ENCODE measurements at regions not wholly inside any gene's neighbourhood (a gene's known extent, or its start where the extent isn't known, plus 50 kb on each side); places are given as distances from the start of the nearest gene placed in this dataset.

DNA sequence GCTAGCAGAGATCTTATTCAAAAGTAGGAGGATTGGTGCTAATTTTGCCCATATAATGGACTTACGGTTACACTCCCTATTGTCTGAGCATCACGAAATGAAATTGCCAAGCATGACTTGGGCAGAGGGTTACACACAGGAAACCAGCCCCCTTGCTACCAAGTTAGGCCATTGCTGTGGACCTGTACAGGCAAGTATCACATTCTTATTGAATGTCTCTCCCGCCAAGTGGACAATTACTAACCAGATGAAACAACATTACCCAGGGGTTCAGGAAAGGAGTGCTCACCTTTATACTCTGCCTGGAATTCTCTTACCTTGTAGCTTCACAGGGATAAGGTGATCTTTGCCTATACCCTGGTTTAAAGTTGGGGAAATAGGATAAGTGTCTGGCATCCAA is 70.6 kb upstream of the TOX3 start:
- Histone ChIP-seq H3K36me3 (ENCODE audit: control insufficient read depth in 1 of 2, insufficient read depth in 2 of 2, low read length in 2 of 2) (no peaks in the 10 kb centered on the region), H3K4me3 (ENCODE audit: low read depth in 1 of 2, low read length in 2 of 2) (no peak overlapping the region), H3K27me3 (ENCODE audit: low read depth, low read length) (no peaks in the 10 kb centered on the region), H3K9me3 (ENCODE audit: control insufficient read depth in 1 of 2, low read length in 2 of 2) (no peaks in the 10 kb centered on the region), H3K27ac (ENCODE audit: low read length) (no peak overlapping the region), H3K4me1 (ENCODE audit: control insufficient read depth in 1 of 2, insufficient read depth in 2 of 2, low read length in 2 of 2) (no peaks in the 10 kb centered on the region)

DNA sequence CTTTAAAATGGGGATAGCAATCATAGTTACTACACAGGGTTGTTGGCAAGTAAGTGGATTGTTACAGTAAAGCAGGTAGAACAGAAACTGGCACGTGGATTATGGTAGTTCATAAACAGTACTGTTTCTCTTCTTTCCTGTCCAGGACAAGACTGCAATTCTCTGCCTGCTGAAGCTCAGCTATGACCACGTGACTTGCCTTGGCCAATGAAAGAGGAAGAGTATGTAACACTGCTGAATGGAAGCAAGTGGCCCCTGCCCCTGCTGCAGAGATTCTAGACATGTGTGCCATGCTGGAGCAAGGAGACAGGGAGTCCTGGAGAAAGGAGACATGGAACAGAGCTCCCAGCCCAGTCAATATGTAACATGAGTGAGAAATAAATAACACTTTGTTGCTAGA is 66.6 kb upstream of the TOX3 start:
- Histone ChIP-seq H3K9me3 (ENCODE audit: control insufficient read depth in 1 of 2, low read length in 2 of 2) (no peaks in the 10 kb centered on the region), H3K4me3 (ENCODE audit: low read depth in 1 of 2, low read length in 2 of 2) (no peak overlapping the region), H3K36me3 (ENCODE audit: control insufficient read depth in 1 of 2, insufficient read depth in 2 of 2, low read length in 2 of 2) (no peaks in the 10 kb centered on the region), H3K4me1 (ENCODE audit: control insufficient read depth in 1 of 2, insufficient read depth in 2 of 2, low read length in 2 of 2) (no peaks in the 10 kb centered on the region), H3K27me3 (ENCODE audit: low read depth, low read length) (no peaks in the 10 kb centered on the region), H3K27ac (ENCODE audit: low read length) (no peak overlapping the region)

DNA sequence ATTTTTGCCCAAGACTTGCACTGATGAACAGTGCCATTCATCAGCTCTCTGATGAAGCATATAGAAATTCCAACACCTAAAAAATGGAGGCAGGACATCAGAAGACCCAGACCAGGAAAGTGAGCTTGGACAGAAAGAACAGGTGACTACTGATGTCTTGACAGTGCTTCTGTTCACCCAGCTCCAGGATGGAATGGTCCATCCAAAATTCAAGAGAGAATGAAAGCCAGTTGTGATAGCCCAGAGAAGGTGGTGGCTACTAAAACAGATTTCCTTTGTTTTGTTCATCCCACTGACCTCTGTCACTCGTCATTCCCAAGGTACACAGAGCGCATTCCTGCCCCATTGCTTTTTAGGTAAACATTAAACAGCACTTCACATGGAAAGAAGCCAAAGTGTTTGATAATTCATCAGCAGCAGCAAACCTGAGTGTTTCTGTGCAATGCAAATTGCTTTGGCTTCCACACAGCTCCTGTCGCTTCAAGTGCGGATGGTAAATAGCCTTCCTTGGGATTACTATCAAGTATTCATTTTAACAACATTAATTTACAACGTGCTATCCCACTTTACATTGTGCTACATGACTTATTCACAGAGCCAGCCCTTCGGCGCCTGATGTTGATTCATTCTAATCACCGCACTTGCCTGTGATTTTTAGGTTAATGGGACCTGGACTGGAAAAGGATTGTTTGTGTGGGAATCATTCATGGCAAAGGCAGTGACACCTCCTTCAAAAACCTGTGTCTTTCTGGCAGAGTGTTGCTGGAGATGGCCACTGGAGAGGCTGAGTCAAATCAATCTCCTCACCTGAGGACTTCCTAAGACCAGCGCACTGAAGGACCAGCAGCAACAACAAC is 65.1 kb upstream of the TOX3 start:
- no peaks in the 10 kb centered on the region for H3K27me3 ChIP-seq (ENCODE audit: low read depth, low read length)
- no peak overlapping the region for H3K27ac ChIP-seq (ENCODE audit: low read length)
- H3K4me1 ChIP-seq (ENCODE audit: control insufficient read depth in 1 of 2, insufficient read depth in 2 of 2, low read length in 2 of 2): no peaks in the 10 kb centered on the region
- no peaks in the 10 kb centered on the region for H3K9me3 ChIP-seq (ENCODE audit: control insufficient read depth in 1 of 2, low read length in 2 of 2)
- H3K36me3 ChIP-seq (ENCODE audit: control insufficient read depth in 1 of 2, insufficient read depth in 2 of 2, low read length in 2 of 2): no peaks in the 10 kb centered on the region
- no peak overlapping the region for H3K4me3 ChIP-seq (ENCODE audit: low read depth in 1 of 2, low read length in 2 of 2)

DNA sequence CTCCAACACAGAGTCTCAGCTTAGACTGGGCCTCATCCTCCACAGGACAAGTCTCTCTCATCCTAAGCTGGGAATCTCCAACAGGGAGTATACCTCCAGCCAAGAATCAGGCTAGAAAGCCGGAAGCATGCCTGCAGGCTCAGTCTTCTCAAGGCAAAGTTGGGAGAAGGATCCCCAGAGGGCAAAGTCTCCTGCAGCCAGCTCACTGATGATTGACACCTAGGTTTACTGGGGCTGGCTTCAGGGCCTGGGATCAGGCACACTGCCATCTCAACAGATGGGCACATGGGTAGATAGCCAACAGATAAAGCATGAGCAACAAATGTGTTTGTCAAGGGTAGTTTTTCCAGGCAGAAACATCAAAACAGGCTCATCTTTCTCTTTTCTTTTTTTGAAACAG is 56.1 kb upstream of the TOX3 start:
- H3K4me1 ChIP-seq (ENCODE audit: control insufficient read depth in 1 of 2, insufficient read depth in 2 of 2, low read length in 2 of 2): no peaks in the 10 kb centered on the region
- H3K4me3 ChIP-seq (ENCODE audit: low read depth in 1 of 2, low read length in 2 of 2): no peak overlapping the region
- no peaks in the 10 kb centered on the region for H3K27me3 ChIP-seq (ENCODE audit: low read depth, low read length)
- H3K9me3 ChIP-seq (ENCODE audit: control insufficient read depth in 1 of 2, low read length in 2 of 2): no peaks in the 10 kb centered on the region
- no peak overlapping the region for H3K27ac ChIP-seq (ENCODE audit: low read length)
- no peaks in the 10 kb centered on the region for H3K36me3 ChIP-seq (ENCODE audit: control insufficient read depth in 1 of 2, insufficient read depth in 2 of 2, low read length in 2 of 2)

DNA sequence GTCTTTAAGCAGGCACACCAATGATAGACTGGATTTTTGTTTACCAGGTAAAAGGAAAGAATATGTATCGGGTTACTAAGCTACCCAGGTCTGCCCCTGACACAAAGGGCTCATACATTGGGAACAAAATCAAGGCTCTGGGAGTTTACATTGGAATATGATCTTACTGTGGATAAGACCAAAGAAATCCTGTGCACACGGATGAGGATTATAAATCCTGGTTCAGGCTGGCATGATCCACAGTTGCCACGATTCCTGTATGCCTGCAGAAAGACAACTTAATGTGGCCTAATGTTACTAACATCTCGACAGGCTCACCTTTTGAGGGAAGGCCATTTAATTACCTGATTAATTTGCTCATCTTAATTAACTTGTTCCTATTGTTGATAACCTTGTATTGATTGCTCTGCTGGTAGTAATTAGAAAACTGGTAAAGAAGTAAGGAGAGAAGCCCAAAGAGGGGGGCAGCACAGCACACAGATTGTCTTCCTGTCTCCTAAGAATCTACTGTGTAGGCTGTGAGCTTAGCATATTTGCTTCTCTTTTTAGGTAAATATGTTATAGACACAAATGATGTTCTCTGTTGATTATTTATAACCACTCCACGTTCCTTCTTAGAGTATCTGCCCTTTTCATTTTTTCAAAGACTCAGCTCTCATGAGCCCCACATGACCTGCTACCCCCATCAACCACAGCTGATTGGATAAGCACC is 51.0 kb upstream of the TOX3 start:
- Histone ChIP-seq H3K9me3 (ENCODE audit: control insufficient read depth in 1 of 2, low read length in 2 of 2) (no peaks in the 10 kb centered on the region), H3K4me1 (ENCODE audit: control insufficient read depth in 1 of 2, insufficient read depth in 2 of 2, low read length in 2 of 2) (peaks cover 0 to 6% of the 10 kb centered on the region in 2 donors), H3K36me3 (ENCODE audit: control insufficient read depth in 1 of 2, insufficient read depth in 2 of 2, low read length in 2 of 2) (no peaks in the 10 kb centered on the region), H3K27me3 (ENCODE audit: low read depth, low read length) (no peaks in the 10 kb centered on the region), H3K27ac (ENCODE audit: low read length) (no peak overlapping the region), H3K4me3 (ENCODE audit: low read depth in 1 of 2, low read length in 2 of 2) (no peak overlapping the region)

DNA sequence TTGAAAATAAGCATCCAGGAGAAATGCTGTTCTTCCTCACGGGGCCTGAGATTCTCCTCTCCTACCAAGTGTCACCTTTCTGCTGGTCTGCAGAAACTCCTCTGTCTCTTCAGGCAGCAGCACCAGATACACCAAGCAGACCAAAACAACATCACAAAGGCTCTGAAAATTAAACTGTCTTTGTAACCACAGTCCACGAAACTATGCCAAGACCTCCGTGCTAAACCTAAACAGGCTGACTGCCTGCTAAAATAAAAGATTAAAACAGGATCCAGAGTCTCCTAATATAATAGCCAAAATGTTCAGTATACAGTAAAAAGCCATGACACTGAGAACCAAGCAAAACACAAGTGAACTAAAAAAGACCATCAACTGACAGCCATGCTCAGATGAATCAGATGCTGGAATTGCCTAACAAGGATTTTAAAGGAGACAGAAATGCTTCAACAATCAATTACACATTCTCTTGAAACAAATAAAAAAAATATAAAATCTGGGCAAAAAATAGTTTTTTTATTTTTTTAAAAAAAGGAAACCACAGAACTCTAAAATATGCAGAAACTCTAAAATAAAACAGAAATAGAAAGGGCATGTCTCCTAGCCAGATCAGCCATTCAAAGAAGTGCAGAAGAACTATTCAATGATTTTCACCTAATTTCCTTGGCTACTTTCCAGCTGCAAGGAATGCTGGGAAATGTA is 50.3 kb upstream of the TOX3 start:
- H3K36me3 ChIP-seq (ENCODE audit: control insufficient read depth in 1 of 2, insufficient read depth in 2 of 2, low read length in 2 of 2): no peaks in the 10 kb centered on the region
- H3K27me3 ChIP-seq (ENCODE audit: low read depth, low read length): no peaks in the 10 kb centered on the region
- H3K4me1 ChIP-seq (ENCODE audit: control insufficient read depth in 1 of 2, insufficient read depth in 2 of 2, low read length in 2 of 2): peaks cover 0 to 6% of the 10 kb centered on the region in 2 donors
- H3K4me3 ChIP-seq (ENCODE audit: low read depth in 1 of 2, low read length in 2 of 2): no peak overlapping the region
- no peak overlapping the region for H3K27ac ChIP-seq (ENCODE audit: low read length)
- no peaks in the 10 kb centered on the region for H3K9me3 ChIP-seq (ENCODE audit: control insufficient read depth in 1 of 2, low read length in 2 of 2)
